IPS DF 19.7 (cell line): ENCODE measurements at regions not wholly inside any gene's neighbourhood (a gene's known extent, or its start where the extent isn't known, plus 50 kb on each side); places are given as distances from the start of the nearest gene placed in this dataset.

Source experiments
- DNase-seq: peaks from one replicate; pipeline ENCODE4 v3.0.0-alpha.2; 2013; ENCODE audit warnings: low read depth, low spot score

DNA sequence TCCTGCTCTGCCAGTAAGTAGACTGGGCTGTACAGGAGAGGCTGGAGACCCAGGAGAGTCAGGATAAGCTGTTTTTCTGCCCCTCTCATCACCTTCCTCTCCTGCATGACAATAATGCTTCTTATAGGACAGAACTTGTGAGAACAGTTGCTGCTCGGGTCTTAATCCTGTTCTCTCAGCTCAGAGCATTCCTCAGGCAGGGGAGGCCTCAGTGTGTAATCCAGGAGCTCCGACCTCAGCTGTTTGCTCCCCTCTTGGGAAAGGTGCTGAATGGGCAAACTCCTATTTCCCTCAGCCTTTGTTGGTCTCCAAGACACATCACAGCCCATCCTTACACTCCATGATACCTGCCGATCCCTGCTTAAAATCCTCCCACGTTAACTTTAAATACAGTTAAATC, 134.9 kb upstream of the LRFN2 start:
- DNase-seq: no peak

DNA sequence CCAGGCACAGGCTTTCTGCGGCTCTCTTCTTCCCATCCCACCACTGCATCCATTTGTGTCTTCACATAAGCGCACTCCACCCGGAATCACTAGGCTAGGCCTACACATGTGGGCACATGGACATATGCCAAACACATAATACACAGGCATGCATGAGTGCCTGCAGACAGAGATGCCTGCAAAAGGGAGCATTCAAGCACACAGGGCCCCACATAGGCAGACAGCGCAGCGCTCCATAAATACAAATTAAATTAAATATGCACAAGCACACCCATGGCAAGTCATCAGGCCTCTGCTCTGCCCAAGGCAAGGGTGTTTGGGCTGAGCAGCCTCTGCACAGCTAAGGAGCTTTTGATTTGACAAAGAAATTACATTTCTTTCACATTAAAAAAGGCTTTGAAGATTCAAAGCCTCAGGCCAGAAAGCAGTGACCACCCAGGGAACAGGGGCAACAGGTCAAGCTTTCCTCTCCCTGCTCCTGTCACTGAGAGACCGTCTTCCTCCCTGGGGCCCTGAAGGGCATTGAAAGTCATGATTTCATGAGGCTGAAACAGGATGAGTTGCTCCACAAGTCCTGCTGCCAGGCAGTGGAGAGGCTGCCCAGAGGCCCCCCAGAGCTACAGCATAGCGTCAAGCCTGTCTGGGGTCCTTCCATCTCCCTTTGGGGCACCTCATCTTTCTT, 134.2 kb upstream of the LRFN2 start:
- no peak for DNase-seq

DNA sequence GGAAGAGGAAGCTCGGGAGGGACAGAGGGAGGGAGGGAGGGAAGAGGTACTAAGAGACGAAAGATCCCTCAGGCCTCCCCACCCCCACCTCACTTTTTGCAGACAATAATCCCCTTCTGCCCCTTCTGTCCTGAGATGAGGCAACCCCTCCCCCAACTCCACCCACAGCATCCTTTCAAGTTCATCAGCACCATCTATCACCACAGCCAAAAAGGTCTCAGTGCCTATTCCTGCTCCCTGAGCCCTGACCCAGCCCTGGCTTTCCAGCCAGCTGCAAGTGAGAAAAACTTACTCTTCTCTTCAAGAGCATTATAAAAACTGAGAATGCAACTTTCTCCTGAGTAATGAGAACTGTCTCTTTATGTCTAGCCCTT, 133.2 kb upstream of the LRFN2 start:
- no peak for DNase-seq

DNA sequence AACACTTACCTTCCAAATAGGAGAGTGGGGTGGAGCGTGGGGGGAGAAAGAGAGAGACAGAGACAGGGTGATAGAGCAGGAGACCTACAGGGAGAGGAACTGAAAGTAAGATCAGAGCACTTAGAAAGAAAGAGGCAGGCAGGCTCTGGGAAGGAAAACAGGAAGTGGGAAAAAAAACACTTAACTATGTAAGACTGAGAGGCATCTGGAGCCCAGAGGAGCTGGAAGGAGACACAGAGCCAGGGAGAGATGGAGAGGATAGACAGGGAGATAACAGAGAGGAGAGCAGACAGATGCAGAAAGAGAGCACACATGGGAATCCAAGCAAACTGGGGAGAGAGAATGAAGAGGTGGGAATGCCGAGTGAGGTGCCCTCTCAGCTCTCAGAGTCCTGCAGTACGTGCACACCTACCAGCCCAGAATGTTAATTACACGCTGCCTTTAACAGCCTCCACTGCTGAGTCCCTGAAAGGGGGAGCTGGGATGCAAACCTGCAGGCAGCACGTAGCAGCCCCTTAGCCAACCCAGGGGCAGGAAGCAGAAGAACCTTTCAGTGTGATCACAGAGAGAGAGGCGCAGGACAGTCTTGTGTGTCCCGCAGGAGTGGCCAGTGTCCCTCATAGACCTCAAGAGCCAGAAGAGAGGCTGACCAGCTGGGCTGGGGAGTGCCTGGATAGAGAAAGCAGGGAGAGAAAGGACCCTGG, 132.7 kb upstream of the LRFN2 start:
- DNase-seq: no peak

DNA sequence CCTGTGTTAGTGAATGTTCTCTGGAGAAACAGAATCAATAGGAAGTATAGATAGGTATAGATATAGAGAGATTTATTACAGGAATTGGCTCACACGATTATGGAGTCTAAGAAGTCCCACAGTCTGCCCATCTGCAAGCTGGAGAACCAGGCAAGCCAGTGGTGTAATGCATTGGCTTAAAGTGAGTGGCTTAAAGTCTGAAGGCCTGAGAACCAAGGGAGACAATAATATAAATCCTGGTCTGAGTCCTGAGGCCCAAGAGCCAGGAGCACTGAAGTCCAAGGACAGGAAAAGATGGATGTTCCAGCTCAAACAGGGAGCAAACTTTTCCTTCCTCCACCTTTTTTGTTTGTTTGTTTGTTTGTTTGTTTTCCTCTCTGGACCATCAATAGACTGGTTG, 131.2 kb upstream of the LRFN2 start:
- no peak for DNase-seq

DNA sequence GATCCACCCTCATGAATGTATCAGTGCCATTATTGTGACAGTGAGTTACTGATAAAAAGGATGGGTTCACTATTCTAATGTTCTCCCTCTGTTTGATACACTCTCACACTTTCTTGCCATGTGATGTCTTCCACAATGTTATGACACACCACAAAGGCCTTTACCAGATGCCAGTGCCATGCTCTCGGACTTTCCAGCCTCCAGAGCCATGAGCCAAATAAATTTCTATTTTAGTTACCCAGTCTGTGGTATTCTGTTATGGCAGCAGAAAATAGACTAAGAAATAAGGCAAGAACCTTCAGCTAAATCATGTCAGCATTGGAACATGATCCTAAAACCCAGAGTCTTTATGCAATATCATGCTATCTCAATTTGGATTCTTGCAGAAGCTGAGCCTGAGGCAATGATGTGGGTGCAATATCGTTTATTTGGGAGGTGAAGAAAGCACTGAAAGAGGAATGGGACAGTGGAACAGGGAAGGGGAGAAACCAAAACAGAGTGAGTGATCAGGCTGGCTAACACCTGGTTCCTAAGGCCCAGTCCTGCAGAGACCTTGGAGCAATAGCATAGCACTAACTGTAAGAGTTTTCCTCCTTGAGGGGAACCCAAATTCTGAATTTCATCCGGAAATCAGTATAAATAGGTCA, 130.4 kb upstream of the LRFN2 start:
- DNase-seq: no peak

DNA sequence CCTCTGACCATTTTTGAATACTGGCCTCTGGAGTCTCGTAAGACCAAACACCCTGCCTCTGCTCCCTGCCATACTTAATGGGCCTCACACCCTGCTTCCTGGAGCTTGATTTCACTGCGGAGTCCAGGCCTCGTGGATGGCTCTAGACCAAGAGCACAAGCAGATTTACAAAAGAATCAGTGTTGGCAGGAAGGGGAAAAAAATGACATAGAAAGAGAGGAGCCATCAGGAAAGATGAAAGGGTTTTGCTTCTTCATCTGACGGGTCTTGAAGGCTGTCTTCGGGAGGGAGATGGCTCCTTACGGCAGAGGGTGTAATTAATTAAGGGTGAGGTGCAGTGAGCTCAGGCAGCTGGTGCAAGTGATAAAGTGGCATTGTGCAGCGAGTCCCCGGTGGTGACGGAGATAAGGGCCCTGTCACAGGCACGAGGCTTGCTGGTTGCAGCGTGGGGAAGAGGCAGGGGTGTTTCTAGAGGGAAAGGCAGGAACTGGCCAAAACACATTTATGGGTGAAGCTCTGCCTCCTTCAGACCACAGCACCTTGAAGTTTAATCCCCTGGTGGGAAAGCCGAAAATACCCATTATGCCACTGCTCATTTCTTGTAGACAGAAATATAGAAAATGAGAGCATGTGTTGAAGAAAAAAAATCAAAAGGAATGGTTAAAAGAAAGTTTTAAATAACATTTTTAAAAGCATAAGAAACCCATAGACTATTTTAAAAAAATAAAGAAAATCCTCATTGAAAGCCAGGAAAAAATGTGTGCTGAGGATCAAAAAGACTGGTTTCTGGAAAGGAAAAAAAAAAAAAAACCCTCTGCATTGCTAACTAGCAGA, 128.6 kb upstream of the LRFN2 start:
- no peak for DNase-seq

DNA sequence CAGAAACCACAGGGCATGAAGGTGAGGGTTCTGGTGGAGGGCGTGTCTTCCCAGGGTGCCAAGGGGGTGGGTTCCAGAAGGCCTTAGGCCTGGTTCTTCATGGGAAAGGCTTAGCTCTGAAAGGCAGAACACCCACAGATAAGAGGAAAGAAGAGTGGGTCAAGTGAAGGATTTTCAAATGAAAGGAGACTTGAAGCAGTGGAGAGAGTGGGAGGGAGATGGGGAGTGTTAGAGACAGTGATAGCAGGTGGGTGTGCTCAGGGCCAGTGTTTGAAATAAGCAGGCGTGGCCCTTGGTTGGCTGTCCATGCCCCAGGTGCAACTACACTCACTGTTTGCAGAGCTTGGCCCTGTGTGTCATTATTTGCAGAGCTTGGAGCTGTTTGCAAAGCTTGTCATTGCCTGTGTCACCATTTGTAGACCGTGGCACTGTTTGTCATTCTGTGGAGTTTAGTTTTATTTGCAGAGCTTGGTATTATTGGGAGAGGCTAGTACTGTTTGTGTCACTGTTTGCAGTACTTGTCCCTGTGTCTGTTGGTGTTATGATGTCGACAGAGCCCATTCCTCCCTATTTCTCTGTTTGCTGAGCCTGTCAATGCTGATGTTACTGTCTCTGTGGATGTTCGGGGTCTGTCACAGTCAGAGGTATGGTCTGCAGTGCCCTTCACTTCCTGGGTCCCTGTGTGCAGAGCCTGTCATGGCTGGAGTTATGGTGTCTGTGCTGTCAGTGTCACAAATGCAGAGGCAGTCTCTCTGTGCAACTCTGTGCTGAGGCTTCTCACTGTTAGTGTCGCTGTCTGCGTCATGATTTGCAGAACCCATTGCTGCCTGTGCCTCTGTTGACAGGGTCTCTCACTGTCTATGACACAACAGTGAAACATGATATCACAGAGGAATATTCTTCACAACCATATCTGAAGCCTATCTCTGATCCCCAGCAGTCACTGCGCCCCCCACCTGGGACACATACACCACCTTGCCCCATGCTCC, 127.7 kb upstream of the LRFN2 start:
- no peak for DNase-seq

DNA sequence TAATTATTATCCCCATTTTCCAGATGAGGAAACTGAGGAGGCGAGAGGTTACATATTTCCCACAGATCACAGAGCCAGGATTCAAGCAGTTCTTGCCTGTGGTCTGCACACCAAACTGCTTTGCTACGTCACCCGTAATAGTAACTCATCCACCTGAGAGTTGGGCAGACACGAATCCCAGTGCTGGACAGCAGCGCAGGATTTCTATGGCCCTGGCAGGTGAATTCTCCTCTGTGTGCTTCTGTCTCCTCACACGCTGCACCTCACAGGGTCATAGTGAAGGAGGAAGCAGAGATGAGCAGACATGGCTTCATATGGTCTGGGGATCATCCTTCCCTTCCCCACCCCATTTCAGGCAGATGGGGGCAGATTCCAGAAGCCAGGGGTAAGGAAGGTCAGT, 127.0 kb upstream of the LRFN2 start:
- no peak for DNase-seq

DNA sequence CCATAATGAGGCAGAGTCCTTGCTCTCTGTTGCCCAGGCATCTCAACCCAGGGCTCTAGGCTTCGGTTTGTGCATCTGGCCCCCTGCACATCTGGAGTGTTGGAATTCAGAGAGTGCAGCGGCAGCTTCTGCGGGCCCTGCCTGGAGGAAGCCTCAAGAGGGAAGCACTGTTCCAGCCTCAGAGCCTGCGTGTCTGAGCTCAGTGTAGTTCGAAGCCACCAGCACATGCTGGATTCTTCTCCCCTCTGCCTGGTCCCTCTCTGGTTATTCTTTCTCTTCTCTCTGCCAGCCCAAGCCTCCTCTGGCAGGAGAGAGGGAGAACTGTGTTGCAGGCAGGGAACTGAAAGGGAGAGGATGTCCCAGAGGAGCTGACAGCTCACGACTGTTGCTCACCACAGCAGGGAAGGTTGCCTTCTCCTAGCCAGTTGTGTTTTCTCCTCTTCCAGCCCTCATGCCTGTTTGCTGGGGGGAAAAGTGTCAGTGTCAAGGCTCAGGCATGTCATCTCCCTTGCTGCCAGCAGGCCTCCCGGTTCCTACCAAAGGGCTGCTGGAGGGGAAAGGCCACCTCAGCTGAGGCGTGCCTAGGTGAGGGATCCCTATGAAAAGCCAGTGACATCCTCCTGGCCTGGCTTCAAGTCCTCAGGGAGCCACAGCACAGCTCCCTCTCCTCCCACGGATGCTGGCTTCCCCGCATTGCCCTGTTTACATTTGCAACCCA, 126.0 kb upstream of the LRFN2 start:
- no peak for DNase-seq

DNA sequence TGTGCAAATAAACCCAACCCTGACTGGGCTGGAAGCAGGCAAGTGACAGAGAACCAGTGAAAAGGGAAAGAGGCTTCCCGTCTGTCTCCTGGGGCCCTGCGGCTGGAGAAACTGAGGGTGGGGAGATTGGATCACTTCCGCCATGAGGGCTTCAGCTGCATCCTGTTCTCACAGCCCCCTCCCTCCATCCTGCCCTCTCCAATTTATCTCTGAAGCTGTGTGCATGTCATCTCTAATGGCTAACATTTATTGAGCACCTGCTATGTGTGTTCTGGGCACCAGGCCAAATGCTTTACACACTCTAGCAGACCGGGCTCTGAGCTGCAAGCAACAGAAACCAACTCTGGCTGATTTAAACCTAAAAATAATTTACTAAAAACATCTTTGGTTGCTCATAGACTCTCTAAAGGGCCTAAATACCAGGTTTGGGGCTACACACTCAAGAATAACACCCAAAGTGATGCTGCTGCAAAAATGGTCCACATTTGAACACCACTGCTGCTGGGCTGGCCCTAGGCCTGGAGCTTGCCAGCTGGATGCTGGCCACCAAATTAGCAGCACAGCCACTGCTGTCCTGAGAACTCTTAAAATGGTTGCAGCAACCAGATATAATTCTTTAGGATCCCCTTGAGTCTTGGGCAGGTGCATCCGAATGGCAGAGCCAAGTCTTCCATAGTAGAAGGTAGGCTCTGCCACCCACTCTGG, 123.6 kb upstream of the LRFN2 start:
- DNase-seq: no peak

DNA sequence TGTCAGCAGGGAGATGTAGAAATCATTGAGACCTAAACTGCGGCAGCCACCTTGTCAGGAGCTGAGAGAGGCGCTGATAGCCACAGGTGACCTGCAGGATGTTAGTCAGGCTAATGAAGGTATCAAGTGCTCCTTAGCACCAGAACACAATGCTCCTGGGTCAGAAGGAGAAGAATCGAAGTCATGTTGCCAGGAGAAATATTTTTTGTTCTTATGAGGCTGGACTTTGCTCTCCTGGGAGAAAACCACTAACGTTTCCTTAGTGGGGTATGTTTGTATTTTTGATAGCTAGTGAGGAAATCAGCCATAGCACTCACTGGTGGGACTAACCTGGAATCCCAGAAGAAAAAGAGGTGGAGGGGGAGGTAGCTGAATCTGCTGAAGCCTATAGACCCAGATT, 120.9 kb upstream of the LRFN2 start:
- DNase-seq: no peak

DNA sequence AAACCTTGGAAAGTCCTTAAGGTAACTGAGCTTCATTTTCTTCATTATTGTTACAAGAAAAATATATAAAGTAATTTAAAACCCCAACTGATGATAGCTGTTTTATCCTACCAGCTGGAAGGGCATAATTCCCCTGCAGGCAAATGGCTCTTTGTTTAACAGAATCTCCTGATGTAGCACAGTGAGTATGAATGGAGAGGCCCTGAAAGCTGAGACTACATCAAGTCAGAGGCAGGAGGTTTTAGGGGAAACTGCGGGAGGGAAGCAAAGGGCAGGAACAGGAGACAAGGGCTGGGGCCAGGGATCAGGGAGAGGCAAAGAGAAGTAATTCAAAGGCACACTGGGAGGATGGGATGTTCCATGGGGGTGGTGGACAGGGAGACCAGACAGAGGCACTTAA, 119.0 kb upstream of the LRFN2 start:
- no peak for DNase-seq

DNA sequence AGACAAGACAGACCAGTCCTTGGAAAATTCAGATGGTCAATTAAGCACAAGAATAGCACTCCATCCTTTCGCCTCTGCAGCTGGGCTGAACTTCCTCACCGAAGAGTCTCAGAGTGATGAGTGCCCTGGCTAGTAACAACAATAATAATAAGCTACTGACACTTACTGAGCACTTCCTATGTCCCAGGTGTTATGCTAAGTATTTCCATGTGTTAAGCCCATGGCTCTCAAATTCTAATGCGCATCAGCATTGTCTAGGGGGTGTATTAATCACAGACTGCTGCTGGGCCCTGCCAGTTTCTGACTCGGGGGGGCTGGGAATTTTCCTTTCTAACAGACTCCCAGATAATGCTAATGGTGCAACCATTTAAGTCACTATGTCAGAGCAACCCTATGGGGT, 118.2 kb upstream of the LRFN2 start:
- no peak for DNase-seq

DNA sequence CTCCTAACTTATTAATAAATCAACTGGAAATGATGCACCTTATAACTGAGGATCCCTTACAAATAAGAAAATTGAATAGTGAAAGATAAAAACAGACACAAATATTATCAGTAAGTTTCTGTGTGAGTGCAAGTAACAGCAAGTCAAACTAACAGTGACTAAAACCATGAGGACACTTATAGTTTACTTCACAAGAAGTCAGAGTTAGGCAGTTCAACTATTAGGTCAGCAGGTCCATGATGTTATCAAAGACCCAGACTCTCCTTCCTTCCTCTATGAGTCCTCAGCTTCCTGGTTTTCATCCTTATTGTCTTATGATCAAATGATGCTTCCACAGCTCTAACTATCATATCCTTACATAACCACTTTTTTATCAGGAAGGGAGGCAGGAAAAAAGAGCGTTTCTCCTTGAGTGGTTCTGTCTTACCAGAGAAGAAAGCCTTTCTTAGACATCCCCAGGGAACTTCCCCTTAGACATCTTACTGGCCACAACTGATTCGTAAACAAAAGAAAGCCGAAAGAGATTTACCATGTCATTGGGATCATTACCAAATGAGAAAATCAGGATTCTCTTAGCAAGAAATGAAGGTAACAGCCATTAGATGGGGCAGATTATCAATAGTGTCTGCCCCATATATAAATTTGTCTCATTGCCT, 114.3 kb upstream of the LRFN2 start:
- no peak for DNase-seq

DNA sequence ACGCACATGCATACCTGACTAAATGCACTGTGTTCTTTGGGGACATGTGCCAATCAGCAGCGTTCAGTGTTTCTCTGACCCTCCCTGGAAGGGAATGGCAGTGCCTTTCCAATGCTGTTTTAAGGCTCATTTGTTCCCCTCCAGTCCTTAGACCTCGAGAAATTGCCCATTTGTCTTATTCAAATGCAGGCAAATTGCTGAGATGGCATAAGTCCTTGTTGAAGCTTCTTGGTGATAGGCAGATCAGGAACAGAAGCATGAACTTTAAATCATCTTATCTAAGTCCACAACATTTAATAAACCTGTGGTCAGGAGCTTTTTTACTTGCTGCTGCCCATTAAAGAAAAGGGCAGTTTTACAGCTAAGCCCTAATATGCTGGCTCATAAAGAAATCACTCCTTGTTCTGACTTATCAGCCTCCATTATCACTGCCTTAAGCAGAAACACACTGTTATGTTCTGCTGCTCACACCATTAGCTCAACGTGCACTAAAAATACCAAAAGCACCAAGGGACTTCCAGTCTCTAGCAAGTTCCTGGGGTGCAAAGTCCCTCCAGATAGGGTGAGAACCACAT, 112.9 kb upstream of the LRFN2 start:
- DNase-seq: no peak

DNA sequence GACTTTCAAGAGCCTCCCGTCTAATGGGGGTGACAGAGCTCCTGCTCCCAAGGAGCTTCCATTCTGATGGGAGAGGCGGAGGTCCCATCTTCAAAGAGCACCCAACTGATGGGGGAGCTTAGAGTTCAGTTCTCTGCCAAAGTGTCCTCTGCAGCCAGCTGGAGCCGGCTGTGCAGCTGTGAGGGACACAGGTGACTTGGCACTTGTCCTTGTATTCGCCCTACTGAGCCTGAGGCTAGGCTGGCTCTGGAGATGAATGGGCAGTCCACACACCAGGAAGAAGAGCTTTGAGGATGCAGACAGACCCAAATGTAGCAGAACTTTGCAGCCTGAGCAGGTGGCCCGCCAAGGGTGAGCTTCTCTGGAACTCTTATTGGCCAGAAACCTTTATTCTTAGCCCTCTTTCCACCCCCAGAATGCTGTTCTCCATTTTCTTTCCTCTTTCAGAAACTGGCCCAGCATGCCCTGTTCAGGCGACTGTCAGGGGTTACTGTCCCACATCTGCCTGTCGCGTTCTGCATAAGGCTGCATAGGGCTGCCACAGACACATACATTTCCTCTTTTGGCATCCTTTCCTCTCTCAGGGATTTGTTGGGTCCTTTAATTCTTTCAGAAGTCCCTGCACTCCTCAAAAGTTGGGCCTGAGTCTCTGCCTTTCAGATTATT, 108.7 kb upstream of the LRFN2 start:
- DNase-seq: no peak

DNA sequence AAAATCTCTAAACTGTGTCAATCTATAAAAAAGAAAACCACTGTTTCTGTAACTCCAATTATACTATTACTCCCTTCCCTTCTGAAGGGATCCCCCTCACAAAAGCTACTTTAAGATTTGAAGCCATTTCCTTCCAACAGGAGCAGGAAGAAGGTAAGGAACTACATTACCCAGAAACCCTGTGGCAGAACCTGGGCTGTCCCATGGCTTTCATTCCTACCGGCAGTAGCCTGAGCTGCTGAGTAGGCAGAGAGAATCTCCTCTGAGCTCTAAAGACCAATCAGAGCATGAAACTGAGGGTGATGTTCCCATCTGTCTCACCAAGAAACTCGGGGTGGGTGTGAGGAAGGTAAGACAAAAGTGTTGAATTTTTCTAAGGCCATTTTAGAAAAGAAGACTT, 108.0 kb upstream of the LRFN2 start:
- no peak for DNase-seq
